ENCODE measurements at regions not wholly inside any gene's neighbourhood (a gene's known extent, or its start where the extent isn't known, plus 50 kb on each side); places are given as distances from the start of the nearest gene placed in this dataset.

GRCh38 chr2:235218486-235218907 is 266.7 kb downstream of the SH3BP4 start:
- Histone ChIP-seq H3K4me3 (no peak overlapping the region), H3K9me3 (no peaks in the 10 kb centered on the region), H3K4me1 (no peaks in the 10 kb centered on the region), H3K27ac (no peak overlapping the region), H3K36me3 (no peaks in the 10 kb centered on the region), H3K27me3 (no peaks in the 10 kb centered on the region)
- in situ Hi-C loops (cut with MboI; ENCODE audit: low pct_ligation_motif_present in 1 of 4, low pct_unique_long_range_greater_than_20kb in 1 of 4, low sequenced_read_pairs in 3 of 4) (no loop called here), intact Hi-C loops (cut with DNase I; ENCODE audit: low total_unique reads) (no loop called here)
- TF ChIP-seq POLR2A (IDR thresholded peaks at IDR 0.05) (no peak), CTCF (IDR thresholded peaks at IDR 0.05) (no peak), EP300 (IDR thresholded peaks at IDR 0.05; ENCODE audit: low read depth) (no peak), POLR2AphosphoS5 (IDR thresholded peaks at IDR 0.05) (no peak)
- WGBS, 2 donors (ENCODE audit: low coverage in 1 of 2), result 79 to 82% methylated on average over 8 to 10 of the region's 10 CpGs
- no peak for DNase-seq

GRCh38 chr2:235219048-235219447 is 267.2 kb downstream of the SH3BP4 start:
- H3K4me3 ChIP-seq, result no peak overlapping the region
- H3K27me3 ChIP-seq, result no peaks in the 10 kb centered on the region
- DNase-seq, result no peak
- in situ Hi-C loops (cut with MboI; ENCODE audit: low pct_ligation_motif_present in 1 of 4, low pct_unique_long_range_greater_than_20kb in 1 of 4, low sequenced_read_pairs in 3 of 4) (no loop called here), intact Hi-C loops (cut with DNase I; ENCODE audit: low total_unique reads) (no loop called here)
- H3K9me3 ChIP-seq, result no peaks in the 10 kb centered on the region
- no peaks in the 10 kb centered on the region for H3K4me1 ChIP-seq
- no peak overlapping the region for H3K27ac ChIP-seq
- WGBS, 2 donors (ENCODE audit: low coverage in 1 of 2), result 72 to 73% methylated on average over 3 to 5 of the region's 5 CpGs
- no peaks in the 10 kb centered on the region for H3K36me3 ChIP-seq
- no peak for TF ChIP-seq EP300 (IDR thresholded peaks at IDR 0.05; ENCODE audit: low read depth)
- no peak for TF ChIP-seq POLR2A (IDR thresholded peaks at IDR 0.05)
- no peak for TF ChIP-seq POLR2AphosphoS5 (IDR thresholded peaks at IDR 0.05)
- TF ChIP-seq CTCF (IDR thresholded peaks at IDR 0.05), result no peak

- H3K4me1 ChIP-seq, result no peaks in the 10 kb centered on the region
- intact Hi-C loops (cut with DNase I; ENCODE audit: low total_unique reads), result no loop called here
- WGBS, 2 donors (ENCODE audit: low coverage in 1 of 2), result 77% methylated on average over 6 of the region's 6 CpGs; no CpG with 5 or more reads in 1 of the 2 donors
- no peak overlapping the region for H3K27ac ChIP-seq
- no peaks in the 10 kb centered on the region for H3K27me3 ChIP-seq
- H3K9me3 ChIP-seq, result no peaks in the 10 kb centered on the region
- H3K36me3 ChIP-seq, result no peaks in the 10 kb centered on the region
- no peak for DNase-seq
- TF ChIP-seq POLR2AphosphoS5 (IDR thresholded peaks at IDR 0.05) (no peak), EP300 (IDR thresholded peaks at IDR 0.05; ENCODE audit: low read depth) (no peak), POLR2A (IDR thresholded peaks at IDR 0.05) (no peak), CTCF (IDR thresholded peaks at IDR 0.05) (no peak)
- in situ Hi-C loops (cut with MboI; ENCODE audit: low pct_ligation_motif_present in 1 of 4, low pct_unique_long_range_greater_than_20kb in 1 of 4, low sequenced_read_pairs in 3 of 4), result no loop called here
- H3K4me3 ChIP-seq, result no peak overlapping the region
Measured at GRCh38 chr2:235220331-235220730, 268.5 kb downstream of the SH3BP4 start.

GRCh38 chr2:235223011-235223410 is 270.8 kb upstream of the AGAP1 start:
- intact Hi-C loops (cut with DNase I; ENCODE audit: low total_unique reads), result no loop called here
- no peak for DNase-seq
- no peaks in the 10 kb centered on the region for H3K9me3 ChIP-seq
- no peaks in the 10 kb centered on the region for H3K27me3 ChIP-seq
- H3K36me3 ChIP-seq, result no peaks in the 10 kb centered on the region
- H3K27ac ChIP-seq, result no peak overlapping the region
- H3K4me1 ChIP-seq, result no peaks in the 10 kb centered on the region
- in situ Hi-C loops (cut with MboI; ENCODE audit: low pct_ligation_motif_present in 1 of 4, low pct_unique_long_range_greater_than_20kb in 1 of 4, low sequenced_read_pairs in 3 of 4), result no loop called here
- no peak for TF ChIP-seq EP300 (IDR thresholded peaks at IDR 0.05; ENCODE audit: low read depth)
- no peak for TF ChIP-seq POLR2AphosphoS5 (IDR thresholded peaks at IDR 0.05)
- no peak for TF ChIP-seq CTCF (IDR thresholded peaks at IDR 0.05)
- TF ChIP-seq POLR2A (IDR thresholded peaks at IDR 0.05), result no peak
- no peak overlapping the region for H3K4me3 ChIP-seq
